K562 (cell line): ENCODE measurements at regions not wholly inside any gene's neighbourhood (a gene's known extent, or its start where the extent isn't known, plus 50 kb on each side); places are given as distances from the start of the nearest gene placed in this dataset.

ENCODE experiments used
- ATAC-seq: fragments of 200-7000 bp; cut with Tn5 transposase; 3 replicates; pipeline ENCODE4 v1.9.1; 2020; ENCODE audit warnings: moderate library complexity
- BruUV-seq: library from RNA; stranded (reverse); fragments of 400-500 nt; replicated peaks from 2 replicates; lab custom pipeline; 2021; lab: Mats Ljungman, UMichigan
- CTCF ChIA-PET: fragments of 300-600 bp; formaldehyde crosslinking; extraction: SDS; loops from one replicate; lab custom pipeline; 2021; ENCODE audit warnings: low intra/inter-chr PET ratio; lab: Yijun Ruan, JAX
- POLR2A ChIA-PET: fragments of 300-600, 350-650 bp; sonication (Branson Sonifier 250); formaldehyde crosslinking; extraction: SDS; loops from one replicate; lab custom pipeline; 2021; ENCODE audit warnings: antibody characterized with exemption, inconsistent platforms; lab: Yijun Ruan, JAX
- DNase-seq, 4 experiments: peaks; one replicate each; pipeline versions ENCODE4 v3.0.0 to v3.0.0-alpha.2; 2011 to 2018; ENCODE audit warnings: low spot score in 3 of 4, mixed read lengths in 3 of 4; ENCODE audit errors: extremely low read depth in 1 of 4
- FAIRE-seq: peaks from 2 replicates; lab custom pipeline; 2011; peaks lifted over from hg19 to GRCh38; lab: Jason Lieb, UNC
- H2AFZ ChIP-seq: 2 replicates; pipeline ENCODE4 v1.6.0; 2011; ENCODE audit warnings: low read depth, low read length, control low read depth, inconsistent platforms
- H3K27ac ChIP-seq: fragments of 200-600 bp; 3 replicates; pipeline ENCODE4 v1.8.0; 2011; ENCODE audit warnings: low read depth, mild to moderate bottlenecking, control low read depth, inconsistent platforms, low read length, moderate library complexity, mixed read lengths; ENCODE audit errors: extremely low read depth
- H3K27me3 ChIP-seq, 2 experiments: fragments of 300-600 bp in 1 of 2; 2 replicates in 1 of 2; 3 replicates in 1 of 2; pipeline versions ENCODE4 v1.6.0 to v1.8.0; 2011; ENCODE audit warnings: inconsistent platforms in 2 of 2, low read length in 2 of 2, mild to moderate bottlenecking in 1 of 2, mixed read lengths in 1 of 2, moderate library complexity in 1 of 2; ENCODE audit not compliant: control insufficient read depth in 2 of 2, insufficient read depth in 2 of 2
- H3K36me3 ChIP-seq: fragments of 300-600 bp; 3 replicates; pipeline ENCODE4 v1.8.0; 2011; ENCODE audit warnings: mild to moderate bottlenecking, low read length, inconsistent platforms; ENCODE audit not compliant: control insufficient read depth, insufficient read depth
- H3K4me1 ChIP-seq, 2 experiments: fragments of 200-600 bp in 1 of 2; replicated peaks in 1 of 2; 2 replicates in 1 of 2; 3 replicates in 1 of 2; pipeline versions ENCODE4 v1.5.1 to v1.8.0; 2011; ENCODE audit warnings: inconsistent platforms in 2 of 2, low read length in 2 of 2, mild to moderate bottlenecking in 1 of 2, mixed read lengths in 1 of 2, moderate library complexity in 1 of 2; ENCODE audit not compliant: control insufficient read depth in 2 of 2, insufficient read depth in 2 of 2
- H3K4me2 ChIP-seq: 2 replicates; pipeline ENCODE4 v1.6.1; 2011; ENCODE audit warnings: low read length, control low read depth, inconsistent platforms, mixed read lengths; ENCODE audit not compliant: insufficient read depth
- H3K4me3 ChIP-seq: fragments of 200-600 bp; sonication (generic), shearing (Covaris generic); 2 replicates; pipeline ENCODE4 v1.5.1; 2016; ENCODE audit warnings: control low read depth, inconsistent platforms
- H3K79me2 ChIP-seq: fragments of 200-600 bp; 3 replicates; pipeline ENCODE4 v1.8.0; 2011; ENCODE audit warnings: low read length, inconsistent platforms; ENCODE audit not compliant: control insufficient read depth, insufficient read depth
- H3K9ac ChIP-seq, 2 experiments: 2 replicates each; pipeline versions ENCODE4 v1.6.0 to v1.6.1; 2011; ENCODE audit warnings: low read depth in 2 of 2, low read length in 2 of 2, control low read depth in 1 of 2, inconsistent platforms in 1 of 2, mild to moderate bottlenecking in 1 of 2, mixed read lengths in 1 of 2; ENCODE audit not compliant: insufficient read depth in 1 of 2
- H3K9me1 ChIP-seq: one replicate; pipeline ENCODE4 v1.6.0; 2011; ENCODE audit warnings: inconsistent platforms, mild to moderate bottlenecking, low read length, moderate library complexity; ENCODE audit not compliant: control insufficient read depth, insufficient read depth
- H3K9me3 ChIP-seq: replicated peaks from 2 replicates; pipeline ENCODE4 v1.5.1; 2011; ENCODE audit warnings: low read depth, low read length, inconsistent platforms; ENCODE audit not compliant: control insufficient read depth, insufficient read depth
- H4K20me1 ChIP-seq: replicated peaks from 2 replicates; pipeline ENCODE4 v1.6.1; 2011; ENCODE audit warnings: low read length, inconsistent platforms, mixed read lengths; ENCODE audit not compliant: control insufficient read depth, insufficient read depth
- ATF2 ChIP-seq: sonication (generic); formaldehyde crosslinking; IDR thresholded peaks from 2 replicates; pipeline ENCODE4 v1.8.1; 2022; ENCODE audit warnings: missing genetic modification reagents
- C11orf30 ChIP-seq: fragments of 450-650 bp; IDR thresholded peaks from 2 replicates; pipeline ENCODE4 v1.6.1; 2016; ENCODE audit warnings: low read depth, mild to moderate bottlenecking
- CHCHD3 ChIP-seq: fragments of 250-450 bp; sonication (Bioruptor Pico); IDR thresholded peaks from 2 replicates; pipeline ENCODE4 v2.1.2; 2022; ENCODE audit warnings: mild to moderate bottlenecking
- EZH2 ChIP-seq: IDR thresholded peaks from 2 replicates; pipeline ENCODE4 v1.6.1; 2012; ENCODE audit warnings: low read depth, mild to moderate bottlenecking, inconsistent platforms, low read length, borderline replicate concordance
- MAFF ChIP-seq: IDR thresholded peaks from 2 replicates; pipeline ENCODE4 v1.6.1; 2012; ENCODE audit warnings: low read length, improper control_type of control experiment
- MAFG ChIP-seq: fragments of 450-650 bp; conservative IDR thresholded peaks from 2 replicates; pipeline ENCODE4 v1.6.1; 2016; ENCODE audit warnings: missing genetic modification characterization, missing compliant biosample characterization
- MAFK ChIP-seq: IDR thresholded peaks from 2 replicates; pipeline ENCODE4 v1.6.1; 2011; ENCODE audit warnings: low read length, improper control_type of control experiment
- NFE2 ChIP-seq: IDR thresholded peaks from 2 replicates; pipeline ENCODE4 v1.6.1; 2014; ENCODE audit warnings: antibody characterized with exemption, low read depth
- POLR2G ChIP-seq: fragments of 200-400 bp; formaldehyde crosslinking; IDR thresholded peaks from 2 replicates; pipeline ENCODE4 v1.6.1; 2017; ENCODE audit warnings: low read depth, mild to moderate bottlenecking, antibody characterized with exemption, low read length, moderate library complexity
- ZNF316 ChIP-seq: fragments of 450-650 bp; IDR thresholded peaks from 2 replicates; pipeline ENCODE4 v1.6.1; 2016
- in situ Hi-C: fragments of 300-500 bp; cut with MboI; formaldehyde crosslinking; loops from 4 replicates; pipeline ENCODE4 v1.15.0; 2018; ENCODE audit warnings: inconsistent platforms, mixed read lengths
- intact Hi-C: fragments of 100-400 bp; cut with micrococcal nuclease; formaldehyde crosslinking; loops from 2 replicates; pipeline ENCODE4 v1.14.2; 2022
- TF ChIP-seq, protein P1 (sequence below): sonication (generic); formaldehyde crosslinking; IDR thresholded peaks from 2 replicates; pipeline ENCODE4 v1.8.1; 2023; ENCODE audit warnings: mild to moderate bottlenecking, missing genetic modification reagents, moderate library complexity

- TF ChIP-seq EZH2 = no peak
- no peak for TF ChIP-seq CHCHD3 (CRISPR knock-in tag)
These were observed 100.5 kb downstream of the PSAT1 start (continued) for GRCh38 chr9:78397454-78397853.

DNA sequence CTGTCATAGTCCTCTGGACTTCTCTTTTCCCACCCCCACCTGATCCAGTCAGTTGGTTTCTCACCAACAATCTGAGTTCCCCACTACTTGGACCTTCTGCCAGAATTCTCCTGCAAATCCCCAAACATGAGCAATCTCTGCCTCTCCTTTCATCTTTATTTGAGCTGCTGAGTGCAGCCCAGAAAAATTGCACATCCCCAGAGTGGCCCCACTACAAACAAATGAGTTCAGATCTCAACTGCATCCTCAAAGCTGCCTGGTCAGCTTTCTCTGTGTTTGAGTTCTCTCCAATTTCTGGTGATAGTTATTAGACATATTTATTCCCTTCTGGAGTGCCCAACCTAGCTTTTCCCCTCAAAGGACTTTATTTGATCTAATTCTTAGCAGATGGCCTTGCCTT, 102.2 kb downstream of the PSAT1 start:
- POLR2A ChIA-PET = interaction anchor here (0.6 to 0.7 kb wide), 2 partner anchors 41 to 102 kb away, joined by 3 to 5 read pairs; partner anchors contain the start of gene PSAT1
- no peaks in the 10 kb centered on the region for H3K36me3 ChIP-seq
- no peak overlapping the region for H3K27ac ChIP-seq
- CTCF ChIA-PET = no interaction called here
- no TSS peak for BruUV-seq
- intact Hi-C loops = no loop called here
- no peak overlapping the region for H2AFZ ChIP-seq
- no peaks in the 10 kb centered on the region for H4K20me1 ChIP-seq
- H3K4me3 ChIP-seq = no peak overlapping the region
- H3K9me3 ChIP-seq = no peaks in the 10 kb centered on the region
- H3K79me2 ChIP-seq = no peaks in the 10 kb centered on the region
- ATAC-seq (no peak), DNase-seq (no peak), FAIRE-seq (no peak)
- no peaks in the 10 kb centered on the region; a peak in 1 of 5 replicates for H3K27me3 ChIP-seq
- no peak for TF ChIP-seq ATF2 (CRISPR knock-in tag)
- H3K9me1 ChIP-seq = no peaks in the 10 kb centered on the region
- H3K9ac ChIP-seq = no peak overlapping the region
- in situ Hi-C loops = no loop called here
- H3K4me2 ChIP-seq = no peak overlapping the region
- no peaks in the 10 kb centered on the region for H3K4me1 ChIP-seq

- no peak for ATAC-seq
- BruUV-seq = no TSS peak
- Histone ChIP-seq H3K4me1 (no peaks in the 10 kb centered on the region), H3K79me2 (no peaks in the 10 kb centered on the region), H3K27ac (no peak overlapping the region), H3K9me1 (no peaks in the 10 kb centered on the region), H3K4me2 (no peak overlapping the region), H3K27me3 (no peaks in the 10 kb centered on the region; a peak in 1 of 5 replicates), H2AFZ (no peak overlapping the region), H3K9me3 (no peaks in the 10 kb centered on the region), H4K20me1 (no peaks in the 10 kb centered on the region), H3K36me3 (no peaks in the 10 kb centered on the region), H3K4me3 (no peak overlapping the region), H3K9ac (no peak overlapping the region)
- FAIRE-seq = no peak
- DNase-seq = no peak
- intact Hi-C loops = no loop called here
- in situ Hi-C loops = no loop called here
- POLR2A ChIA-PET = no interaction called here
- CTCF ChIA-PET = no interaction called here
- TF ChIP-seq C11orf30 (peak; percentile 69), MAFG (tag) (peak; percentile 71), MAFK (peak; percentile 80), POLR2G (no peak), NFE2 (no peak), MAFF (peak; percentile 80), ZNF316 (peak; percentile 77)
- TF ChIP-seq, protein P1, sequence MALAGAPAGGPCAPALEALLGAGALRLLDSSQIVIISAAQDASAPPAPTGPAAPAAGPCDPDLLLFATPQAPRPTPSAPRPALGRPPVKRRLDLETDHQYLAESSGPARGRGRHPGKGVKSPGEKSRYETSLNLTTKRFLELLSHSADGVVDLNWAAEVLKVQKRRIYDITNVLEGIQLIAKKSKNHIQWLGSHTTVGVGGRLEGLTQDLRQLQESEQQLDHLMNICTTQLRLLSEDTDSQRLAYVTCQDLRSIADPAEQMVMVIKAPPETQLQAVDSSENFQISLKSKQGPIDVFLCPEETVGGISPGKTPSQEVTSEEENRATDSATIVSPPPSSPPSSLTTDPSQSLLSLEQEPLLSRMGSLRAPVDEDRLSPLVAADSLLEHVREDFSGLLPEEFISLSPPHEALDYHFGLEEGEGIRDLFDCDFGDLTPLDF (CRISPR knock-in tag) = no peak
These were observed 103.6 kb downstream of the PSAT1 start for GRCh38 chr9:78400496-78400895.
